ENCODE measurements at regions not wholly inside any gene's neighbourhood (a gene's known extent, or its start where the extent isn't known, plus 50 kb on each side); places are given as distances from the start of the nearest gene placed in this dataset.

DNA sequence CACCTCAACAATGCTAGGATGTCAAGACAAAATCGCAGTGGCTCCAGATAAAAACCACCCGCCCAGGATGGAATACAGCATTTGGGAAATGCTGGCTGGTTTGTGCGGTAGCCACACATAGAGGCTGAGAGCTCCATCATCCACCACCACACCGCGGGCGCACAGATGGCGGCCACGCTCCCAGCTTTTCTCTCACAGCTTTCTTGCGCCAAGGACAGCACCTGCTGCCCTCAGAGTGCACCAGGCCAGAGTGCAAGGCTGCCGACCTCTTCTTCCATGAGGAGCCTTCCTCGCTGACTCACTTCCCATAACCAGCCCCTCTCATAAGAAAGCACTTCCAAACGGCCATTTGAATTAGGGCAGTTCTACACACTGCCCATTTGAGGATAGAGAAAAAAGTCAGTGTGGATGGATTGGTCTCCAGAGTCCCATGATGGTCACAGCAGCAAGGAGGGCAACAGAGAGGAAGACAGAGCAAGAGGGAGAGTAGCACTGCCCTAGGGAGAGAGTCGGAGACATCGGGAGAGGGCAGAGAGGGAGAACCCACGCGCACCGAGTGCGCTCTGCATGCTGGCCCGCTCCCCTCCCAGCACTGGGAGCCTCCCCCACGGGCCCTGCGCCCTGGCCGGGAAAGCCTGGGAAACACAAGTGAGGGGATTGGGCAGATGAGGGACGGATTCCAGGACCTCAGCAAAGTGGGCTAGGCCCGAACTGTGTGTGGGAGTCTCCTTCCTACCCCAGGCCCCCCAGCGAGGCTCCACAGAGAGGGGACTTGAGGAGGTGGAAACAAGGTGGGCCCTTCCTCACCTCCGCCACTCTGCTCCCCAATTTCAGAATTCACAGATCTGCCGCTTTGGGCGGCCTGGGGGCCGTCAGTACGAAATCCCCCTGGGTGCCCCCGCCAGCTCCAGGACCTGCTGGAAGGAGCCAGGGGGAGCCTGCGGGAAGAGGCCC, 156.9 kb downstream of the USP12 start:
- H3K4me3 ChIP-seq (ENCODE audit: low read depth, low read length), result no peak overlapping the region
- no peak for DNase-seq (ENCODE audit: low read depth)
- TF ChIP-seq, protein P1, sequence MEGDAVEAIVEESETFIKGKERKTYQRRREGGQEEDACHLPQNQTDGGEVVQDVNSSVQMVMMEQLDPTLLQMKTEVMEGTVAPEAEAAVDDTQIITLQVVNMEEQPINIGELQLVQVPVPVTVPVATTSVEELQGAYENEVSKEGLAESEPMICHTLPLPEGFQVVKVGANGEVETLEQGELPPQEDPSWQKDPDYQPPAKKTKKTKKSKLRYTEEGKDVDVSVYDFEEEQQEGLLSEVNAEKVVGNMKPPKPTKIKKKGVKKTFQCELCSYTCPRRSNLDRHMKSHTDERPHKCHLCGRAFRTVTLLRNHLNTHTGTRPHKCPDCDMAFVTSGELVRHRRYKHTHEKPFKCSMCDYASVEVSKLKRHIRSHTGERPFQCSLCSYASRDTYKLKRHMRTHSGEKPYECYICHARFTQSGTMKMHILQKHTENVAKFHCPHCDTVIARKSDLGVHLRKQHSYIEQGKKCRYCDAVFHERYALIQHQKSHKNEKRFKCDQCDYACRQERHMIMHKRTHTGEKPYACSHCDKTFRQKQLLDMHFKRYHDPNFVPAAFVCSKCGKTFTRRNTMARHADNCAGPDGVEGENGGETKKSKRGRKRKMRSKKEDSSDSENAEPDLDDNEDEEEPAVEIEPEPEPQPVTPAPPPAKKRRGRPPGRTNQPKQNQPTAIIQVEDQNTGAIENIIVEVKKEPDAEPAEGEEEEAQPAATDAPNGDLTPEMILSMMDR (IDR thresholded peaks at IDR 0.05; ENCODE audit: low read depth, low read length), result no peak
- TF ChIP-seq, protein P2, sequence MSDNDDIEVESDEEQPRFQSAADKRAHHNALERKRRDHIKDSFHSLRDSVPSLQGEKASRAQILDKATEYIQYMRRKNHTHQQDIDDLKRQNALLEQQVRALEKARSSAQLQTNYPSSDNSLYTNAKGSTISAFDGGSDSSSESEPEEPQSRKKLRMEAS (IDR thresholded peaks at IDR 0.05; ENCODE audit: low read depth, low read length), result no peak
- TF ChIP-seq POLR2A (IDR thresholded peaks at IDR 0.05; ENCODE audit: extremely low read depth, insufficient read length) (no peak), MYC (IDR thresholded peaks at IDR 0.05; ENCODE audit: low read depth, low read length) (no peak)

DNA sequence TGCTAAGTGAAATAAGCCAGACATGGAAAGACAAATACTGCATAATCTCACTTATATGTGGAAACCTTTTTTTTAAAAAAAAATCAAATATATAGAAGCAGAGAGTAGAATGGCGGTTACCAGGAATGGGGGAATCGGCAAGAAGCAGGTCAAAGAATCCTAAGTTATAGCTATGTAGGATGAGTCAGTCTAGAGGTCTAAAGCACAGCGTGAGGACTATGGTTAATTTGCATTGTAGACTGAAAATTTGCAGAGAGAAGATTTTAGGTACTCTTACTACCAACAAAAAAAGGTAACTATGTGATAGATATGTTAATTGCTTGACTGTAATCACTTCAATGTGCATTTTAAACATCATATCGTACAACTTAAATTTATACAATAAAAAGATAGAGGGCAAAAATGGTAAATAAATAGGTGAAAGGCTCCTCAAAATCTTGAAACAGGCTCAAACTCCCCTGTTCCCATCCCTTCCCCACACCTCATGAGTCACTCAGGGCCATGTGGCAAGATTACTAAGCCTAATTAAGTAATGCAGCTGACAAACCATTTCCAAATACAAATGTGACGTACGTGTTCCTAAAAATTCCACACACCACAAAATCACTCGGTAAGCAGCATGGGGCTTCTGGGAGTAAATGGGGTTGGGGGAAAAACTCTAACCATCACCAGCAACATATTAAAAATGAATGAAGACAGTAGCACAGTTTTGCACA, 159.0 kb downstream of the USP12 start:
- TF ChIP-seq, protein P2 (IDR thresholded peaks at IDR 0.05; ENCODE audit: low read depth, low read length), result peak; percentile 85
- peak; percentile 86 for TF ChIP-seq MYC (IDR thresholded peaks at IDR 0.05; ENCODE audit: low read depth, low read length)
- TF ChIP-seq POLR2A (IDR thresholded peaks at IDR 0.05; ENCODE audit: extremely low read depth, insufficient read length), result no peak
- DNase-seq (ENCODE audit: low read depth), result peak; percentile 69
- H3K4me3 ChIP-seq (ENCODE audit: low read depth, low read length), result no peak overlapping the region

DNA sequence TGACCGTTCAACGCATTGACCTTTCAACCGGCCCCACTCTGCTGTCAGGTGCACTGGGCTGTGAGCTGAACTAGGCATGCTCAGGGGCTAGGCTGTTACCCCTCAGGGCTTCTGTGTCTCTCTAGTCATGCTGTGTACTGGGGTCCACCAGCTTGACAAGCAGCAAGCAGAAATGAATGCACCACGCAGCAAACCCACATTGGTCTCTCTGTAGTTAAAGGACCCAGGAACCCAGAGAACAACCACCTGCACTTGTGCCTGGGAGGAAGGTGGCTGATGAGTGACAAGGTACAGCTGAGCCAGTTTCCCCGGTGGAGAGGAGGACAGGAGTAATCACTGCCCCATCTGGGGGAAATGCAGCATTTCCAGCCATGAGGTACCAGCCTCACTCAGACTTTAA, 159.9 kb downstream of the USP12 start:
- H3K4me3 ChIP-seq (ENCODE audit: low read depth, low read length), result no peak overlapping the region
- DNase-seq (ENCODE audit: low read depth), result no peak
- TF ChIP-seq, protein P2 (IDR thresholded peaks at IDR 0.05; ENCODE audit: low read depth, low read length), result no peak
- TF ChIP-seq, protein P1 (IDR thresholded peaks at IDR 0.05; ENCODE audit: low read depth, low read length), result no peak
- TF ChIP-seq POLR2A (IDR thresholded peaks at IDR 0.05; ENCODE audit: extremely low read depth, insufficient read length), result no peak
- no peak for TF ChIP-seq MYC (IDR thresholded peaks at IDR 0.05; ENCODE audit: low read depth, low read length)

DNA sequence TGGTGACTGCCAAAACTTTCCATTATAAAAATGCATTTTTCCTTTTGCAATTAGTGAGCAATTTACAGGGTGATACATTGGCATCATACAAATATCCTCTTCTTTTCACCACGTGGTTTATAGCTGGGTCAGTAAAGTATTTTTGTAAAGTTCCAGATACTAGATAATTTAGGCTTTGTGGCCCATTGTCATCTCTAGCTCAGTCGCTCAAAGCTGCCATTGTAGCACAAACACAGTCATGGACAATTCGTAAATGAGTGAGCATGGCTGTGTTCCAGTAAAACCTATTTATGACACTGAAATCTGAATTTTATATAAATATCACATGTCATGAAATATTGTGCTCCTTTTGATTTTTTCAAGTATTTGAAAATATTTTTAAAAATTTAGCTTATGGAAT, 162.9 kb downstream of the USP12 start:
- TF ChIP-seq, protein P2 (IDR thresholded peaks at IDR 0.05; ENCODE audit: low read depth, low read length), result no peak
- TF ChIP-seq MYC (IDR thresholded peaks at IDR 0.05; ENCODE audit: low read depth, low read length) (no peak), POLR2A (IDR thresholded peaks at IDR 0.05; ENCODE audit: extremely low read depth, insufficient read length) (no peak)
- TF ChIP-seq, protein P1 (IDR thresholded peaks at IDR 0.05; ENCODE audit: low read depth, low read length), result no peak
- no peak for DNase-seq (ENCODE audit: low read depth)
- H3K4me3 ChIP-seq (ENCODE audit: low read depth, low read length), result no peak overlapping the region

DNA sequence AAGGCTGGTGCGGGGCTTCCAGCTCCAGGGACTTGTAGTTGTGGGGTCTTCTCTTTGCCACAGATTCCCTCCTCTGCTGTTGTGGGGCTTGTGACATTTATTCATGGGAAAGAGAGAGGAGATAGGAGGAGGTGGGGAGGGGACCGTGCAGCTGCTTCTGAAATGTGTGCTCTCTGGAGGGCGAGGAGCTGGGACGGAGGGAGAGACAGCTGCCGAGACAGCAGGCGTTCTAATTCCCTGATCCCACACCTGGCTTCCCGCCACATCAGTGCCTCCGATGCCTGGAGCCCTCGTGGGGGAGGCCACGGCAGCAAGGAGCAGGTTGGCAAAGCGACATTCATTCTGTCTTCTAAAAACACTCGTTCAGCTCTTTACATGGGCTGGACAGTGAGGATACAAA, 164.4 kb downstream of the USP12 start:
- H3K4me3 ChIP-seq (ENCODE audit: low read depth, low read length), result no peak overlapping the region
- no peak for DNase-seq (ENCODE audit: low read depth)
- TF ChIP-seq, protein P1 (IDR thresholded peaks at IDR 0.05; ENCODE audit: low read depth, low read length), result no peak
- TF ChIP-seq, protein P2 (IDR thresholded peaks at IDR 0.05; ENCODE audit: low read depth, low read length), result no peak
- no peak for TF ChIP-seq MYC (IDR thresholded peaks at IDR 0.05; ENCODE audit: low read depth, low read length)
- TF ChIP-seq POLR2A (IDR thresholded peaks at IDR 0.05; ENCODE audit: extremely low read depth, insufficient read length), result no peak
